Stimulated activated CD8-positive, alpha-beta memory T cell treated with anti-CD3 and anti-CD28 coated beads, Interleukin-15, amount 100 ng/mL, for 4 hours (primary cell): ENCODE measurements at regions not wholly inside any gene's neighbourhood (a gene's known extent, or its start where the extent isn't known, plus 50 kb on each side); places are given as distances from the start of the nearest gene placed in this dataset.

Source experiments
- DNase-seq, 2 donors: peaks; one replicate each; pipeline ENCODE4 v3.0.0-alpha.2; 2020; ENCODE audit warnings: low read depth in 2 of 2

DNA sequence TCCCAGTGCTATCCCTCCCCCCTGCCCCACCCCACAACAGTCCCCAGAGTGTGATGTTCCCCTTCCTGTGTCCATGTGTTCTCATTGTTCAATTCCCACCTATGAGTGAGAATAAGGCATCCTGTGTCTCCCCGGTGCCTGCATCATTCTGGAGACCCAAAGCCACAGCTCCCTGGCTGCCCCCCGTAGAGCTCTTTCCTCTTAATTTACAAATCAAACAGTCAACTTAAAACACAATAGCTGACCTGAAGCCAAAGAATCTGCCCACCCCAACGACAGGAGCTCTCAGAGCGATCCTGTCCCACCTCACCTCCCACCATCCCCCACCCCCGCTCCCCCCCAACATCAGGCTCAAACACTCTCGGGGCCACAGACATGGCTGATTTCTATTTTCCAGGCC lies 558.3 kb downstream of the BRD1 start:
- no peak for DNase-seq

DNA sequence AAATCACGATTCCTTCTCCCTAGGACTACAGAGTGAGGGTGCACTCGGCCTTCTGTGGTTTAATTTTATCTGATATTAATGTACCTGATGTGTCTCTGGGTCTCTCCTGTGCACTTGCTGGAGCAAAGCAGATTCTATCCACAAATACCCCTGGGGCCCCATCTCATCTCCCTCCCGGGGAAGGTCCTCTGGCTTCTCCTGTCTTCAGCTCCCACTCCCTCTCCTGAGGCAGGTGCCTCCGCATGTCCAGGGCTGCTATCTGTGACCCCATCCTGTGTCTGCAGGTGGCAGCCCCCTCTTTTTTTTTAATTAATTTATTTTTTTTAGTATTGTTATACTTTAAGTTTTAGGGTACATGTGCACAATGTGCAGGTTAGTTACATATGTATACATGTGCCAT lies 558.7 kb downstream of the BRD1 start:
- DNase-seq = no peak

GRCh38 chr22:49267996-49268395 lies 559.7 kb downstream of the BRD1 start:
- DNase-seq = no peak

- DNase-seq = no peak
Observed at GRCh38 chr22:49266561-49267519, 560.8 kb downstream of the BRD1 start.

DNA sequence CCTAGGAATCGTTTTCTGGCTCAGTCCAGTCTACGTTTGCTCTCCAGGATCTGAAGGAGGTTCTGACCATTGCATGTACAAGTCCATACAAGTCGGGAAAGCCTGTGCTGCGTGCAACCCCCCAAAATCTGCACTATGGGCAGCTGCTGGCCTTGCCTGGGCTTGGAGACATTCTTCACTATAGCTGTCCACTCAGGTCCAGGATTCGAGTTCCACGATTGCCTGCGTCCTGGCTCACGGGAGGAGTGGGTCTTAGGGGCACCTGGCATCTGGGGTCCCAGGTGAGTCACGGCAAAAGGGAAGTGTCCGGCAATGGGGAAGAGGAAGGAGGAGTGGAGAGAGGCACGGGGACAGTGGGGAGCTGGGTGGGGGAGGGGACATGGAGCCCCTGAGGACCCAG lies 563.0 kb downstream of the BRD1 start:
- DNase-seq = no peak

- no peak for DNase-seq
Observed at GRCh38 chr22:49263101-49263500, 564.6 kb downstream of the BRD1 start.

DNA sequence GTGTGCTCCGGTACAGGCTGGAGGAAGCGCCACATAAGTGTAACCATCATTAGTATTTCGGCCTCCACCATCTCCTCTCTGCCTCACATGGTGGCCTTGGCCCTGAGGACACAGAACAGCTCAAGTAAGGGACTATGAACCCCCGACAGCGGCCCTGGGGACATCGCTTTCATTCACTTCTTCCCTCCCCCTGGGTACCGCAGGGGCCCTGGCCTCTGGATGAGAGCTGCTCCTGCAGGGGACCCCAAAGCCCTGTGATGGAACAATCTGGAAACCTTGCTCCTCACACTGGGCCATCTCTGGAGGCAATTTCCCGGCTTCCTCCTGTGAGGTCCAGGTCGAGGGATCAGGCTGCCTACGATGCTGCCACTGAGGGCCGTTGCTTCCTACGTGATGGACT lies 565.5 kb downstream of the BRD1 start:
- DNase-seq = no peak

GRCh38 chr22:49261616-49262015 lies 566.1 kb downstream of the BRD1 start:
- DNase-seq = no peak

DNA sequence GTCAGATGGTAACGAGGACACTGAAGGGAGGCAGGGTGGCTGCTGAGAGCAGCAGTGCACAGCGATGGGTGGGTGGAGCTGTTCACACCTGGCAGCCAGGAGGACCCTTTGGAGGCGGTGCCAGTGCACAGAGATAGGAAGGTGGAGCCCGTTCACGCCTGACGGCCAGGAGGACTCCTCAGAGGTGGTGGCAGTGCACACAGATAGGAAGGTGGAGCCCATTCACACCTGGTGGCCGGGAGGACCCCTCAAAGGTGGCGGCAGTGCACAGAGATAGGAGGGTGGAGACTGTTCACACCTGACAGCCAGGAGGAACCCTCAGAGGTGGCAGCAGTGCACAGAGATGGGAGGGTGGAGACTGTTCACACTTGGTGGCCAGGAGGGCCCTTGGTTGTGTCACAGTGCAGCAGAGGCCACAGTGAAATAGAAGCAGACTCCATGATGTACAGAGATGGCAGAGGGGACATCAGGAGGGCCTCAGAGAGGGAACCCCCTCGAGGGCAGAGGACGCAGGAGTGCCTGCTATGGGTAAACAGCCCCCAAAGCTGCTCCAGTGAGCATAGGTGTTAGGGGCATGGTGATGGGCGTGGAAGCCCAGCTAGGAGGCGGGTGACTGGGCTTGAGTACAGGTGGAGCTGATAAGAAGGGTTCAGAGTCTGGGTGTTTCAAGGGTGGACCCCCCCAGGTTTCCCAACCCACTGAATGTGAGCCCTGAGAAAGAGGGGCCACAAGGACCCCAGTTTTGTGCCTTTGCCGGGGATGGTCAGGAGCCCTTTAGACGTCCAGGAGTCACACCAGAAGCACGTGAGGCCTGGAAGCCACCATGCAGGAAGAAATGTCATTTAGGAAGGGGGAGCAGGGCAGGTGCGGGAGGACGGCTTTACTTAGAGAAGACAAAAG lies 566.7 kb downstream of the BRD1 start:
- DNase-seq = no peak

DNA sequence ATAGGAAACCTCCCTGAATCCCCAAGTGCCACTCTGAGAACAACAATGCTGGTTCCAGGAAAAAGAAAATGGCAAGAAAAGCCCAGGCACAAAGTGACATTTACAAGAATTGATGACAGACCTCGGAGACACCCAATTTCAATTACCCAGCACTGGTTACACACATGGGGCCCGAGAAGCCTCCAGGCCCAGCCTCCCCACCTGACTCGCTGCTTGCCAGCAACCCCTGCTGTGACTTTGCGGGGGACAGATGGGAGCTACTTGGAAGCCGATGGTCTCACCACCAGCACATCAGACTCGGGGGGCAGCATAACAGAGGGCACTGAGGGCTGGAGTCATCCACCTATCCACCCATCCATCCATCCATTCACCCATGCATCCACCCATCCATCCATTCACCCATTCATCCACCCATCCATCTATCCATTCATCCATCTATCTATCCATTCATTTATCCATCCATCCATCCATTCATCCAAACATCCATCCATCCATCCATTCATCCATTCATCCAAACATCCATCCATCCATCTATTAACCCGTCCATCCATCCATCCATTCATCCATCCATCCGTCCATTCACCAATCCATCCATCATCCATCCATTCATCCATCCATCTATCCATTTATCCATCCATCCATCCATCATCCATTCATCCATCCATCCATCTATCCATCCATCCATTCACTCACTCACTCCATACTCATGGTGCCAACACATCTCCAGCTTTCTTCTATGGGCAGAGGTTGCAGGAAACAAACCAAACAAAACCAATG lies 567.6 kb downstream of the BRD1 start:
- DNase-seq = no peak

- no peak for DNase-seq
Observed at GRCh38 chr22:49258107-49259010, 569.3 kb downstream of the BRD1 start.

- no peak for DNase-seq
Observed at GRCh38 chr22:49257551-49257961, 570.1 kb downstream of the BRD1 start.

GRCh38 chr22:49255741-49256318 lies 571.8 kb downstream of the BRD1 start:
- no peak for DNase-seq

DNA sequence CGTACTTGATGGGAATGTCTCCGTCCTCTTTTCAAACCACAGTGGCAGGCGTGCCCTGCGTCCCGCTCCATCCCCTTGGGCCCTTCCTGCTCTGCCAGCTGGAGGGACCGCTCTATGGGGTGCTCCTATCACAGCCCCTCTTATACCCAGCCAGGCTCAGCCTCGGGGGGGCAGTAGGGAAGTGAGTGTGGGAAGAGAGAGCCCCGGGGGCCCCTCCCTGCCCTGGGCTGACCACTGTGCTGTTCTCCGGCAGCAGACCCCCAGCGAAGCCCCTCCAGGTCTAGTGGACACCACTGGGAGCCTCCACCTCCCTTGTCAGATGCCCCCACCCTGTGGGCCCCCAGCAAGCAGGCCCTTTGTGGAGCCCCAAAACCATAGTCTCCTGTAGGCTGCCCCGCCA lies 572.5 kb downstream of the BRD1 start:
- DNase-seq = no peak

DNA sequence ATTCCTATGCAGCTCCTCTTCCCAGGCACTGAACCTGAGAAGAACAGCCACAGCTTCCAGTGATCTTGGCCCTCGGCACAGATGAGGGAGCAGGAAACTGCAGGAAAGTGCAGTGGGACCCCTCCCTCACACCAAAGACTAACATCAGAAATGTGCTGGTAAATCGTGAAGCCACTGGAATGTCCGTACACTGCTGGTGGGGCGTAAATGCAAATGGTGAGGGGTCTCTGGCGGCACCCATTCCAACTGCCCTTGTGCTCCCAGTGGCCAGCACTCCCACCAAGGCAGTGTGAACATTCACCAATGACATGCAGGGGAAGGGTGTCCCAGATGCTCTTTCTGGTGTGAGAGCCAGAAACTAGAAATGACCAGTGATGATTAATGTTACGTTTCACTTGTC lies 574.0 kb downstream of the BRD1 start:
- no peak for DNase-seq

- DNase-seq = no peak
Observed at GRCh38 chr22:49251371-49251770, 576.3 kb downstream of the BRD1 start.

DNA sequence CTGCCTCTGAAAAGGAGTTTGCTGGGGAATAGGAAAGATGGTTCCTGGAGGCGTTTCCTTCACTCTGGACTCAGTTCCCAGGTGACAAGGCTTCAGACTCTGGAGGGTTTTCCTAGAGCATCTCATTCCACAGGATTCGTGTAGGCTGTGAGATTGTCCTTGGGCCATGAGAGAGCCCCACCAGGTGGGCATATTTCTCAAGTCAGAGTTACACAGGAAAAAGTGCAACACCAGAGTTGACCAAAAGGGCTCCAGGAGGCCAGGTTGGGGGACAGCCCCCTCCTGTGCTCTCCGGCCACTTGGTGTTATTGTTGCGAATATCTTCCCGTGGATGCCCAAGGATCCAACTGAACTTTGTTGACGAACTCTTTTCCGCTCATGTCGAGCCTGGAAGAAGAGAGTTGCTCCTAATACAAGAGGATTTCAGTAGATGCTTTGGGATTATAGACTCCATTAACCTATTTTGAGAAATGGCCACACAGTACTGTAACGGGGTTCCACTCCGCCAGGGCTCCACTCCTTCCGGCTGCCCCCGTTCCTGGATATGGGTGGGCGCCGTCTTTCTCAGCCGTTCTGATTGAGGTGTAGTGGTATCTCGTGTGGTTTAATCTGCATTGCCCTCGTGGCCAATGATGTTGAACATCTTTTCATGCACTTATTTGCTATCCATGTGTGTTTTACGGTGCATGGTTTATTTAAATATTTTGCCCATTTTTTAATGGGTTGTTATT lies 580.3 kb downstream of the BRD1 start:
- DNase-seq = no peak

DNA sequence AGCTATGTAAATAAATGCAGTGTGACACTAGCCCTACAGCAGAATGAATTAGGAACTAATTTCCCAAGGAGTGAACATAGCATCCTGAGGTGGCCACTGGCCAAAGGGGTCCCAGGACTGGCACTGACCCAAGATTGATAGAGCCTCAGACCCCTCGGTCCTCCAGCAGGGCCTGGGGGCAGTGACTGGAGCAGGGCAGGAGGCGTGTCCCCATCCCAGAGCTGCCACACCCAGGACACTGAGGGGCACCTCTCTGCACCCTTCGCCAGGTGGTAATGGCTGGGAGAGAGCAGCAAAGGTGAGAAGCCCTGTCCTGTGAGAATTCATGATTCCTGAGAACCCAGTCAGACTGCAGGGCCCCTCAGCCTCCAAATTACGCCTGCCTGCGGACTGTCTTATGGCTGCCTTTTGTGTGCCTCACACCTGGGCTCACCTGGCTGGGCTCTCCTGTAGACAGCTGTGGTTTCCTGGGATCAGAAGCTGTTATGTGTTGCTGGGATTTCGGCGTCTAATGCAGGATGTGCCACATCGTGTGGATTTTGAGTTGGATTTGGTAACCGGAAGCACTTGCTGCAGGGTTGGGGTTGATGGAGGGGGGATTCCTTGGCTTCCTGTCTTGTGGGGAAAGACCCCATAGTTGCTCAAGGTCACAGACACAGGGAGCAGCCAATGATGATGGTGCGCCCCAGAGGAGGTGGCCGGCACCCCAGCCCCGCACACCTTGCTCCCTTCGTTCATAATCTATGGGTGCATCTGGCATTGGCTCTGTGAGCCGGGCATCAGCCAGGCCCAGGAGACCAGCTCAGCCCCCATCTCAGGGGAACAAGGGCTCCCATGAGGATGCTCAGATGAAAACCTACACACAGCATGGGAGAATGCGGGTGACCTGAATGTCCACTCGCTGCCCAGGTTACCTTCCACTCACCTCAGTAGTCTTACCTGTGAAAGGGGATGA lies 582.9 kb downstream of the BRD1 start:
- DNase-seq = no peak

DNA sequence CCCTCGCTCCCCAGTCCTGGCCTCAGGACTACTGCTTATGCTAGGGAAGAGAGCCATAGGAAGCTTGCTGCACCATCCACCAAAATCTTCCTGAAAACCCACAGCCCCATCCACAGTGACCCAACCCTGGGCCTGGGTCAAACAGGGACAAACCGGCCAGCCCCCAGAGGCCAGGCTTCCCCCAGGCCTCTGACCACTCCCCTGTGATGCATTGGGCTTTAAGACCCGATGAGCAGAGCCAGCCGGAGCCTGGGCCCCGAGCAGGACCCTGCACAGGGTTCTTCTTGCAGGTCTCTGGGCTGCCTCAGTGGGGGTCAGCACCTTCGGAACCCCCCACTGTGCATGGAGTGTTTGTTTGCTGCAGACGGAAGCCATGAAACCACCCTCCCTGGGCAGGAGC lies 583.7 kb downstream of the BRD1 start:
- no peak for DNase-seq
